ENCODE measurements at regions not wholly inside any gene's neighbourhood (a gene's known extent, or its start where the extent isn't known, plus 50 kb on each side); places are given as distances from the start of the nearest gene placed in this dataset.

DNA sequence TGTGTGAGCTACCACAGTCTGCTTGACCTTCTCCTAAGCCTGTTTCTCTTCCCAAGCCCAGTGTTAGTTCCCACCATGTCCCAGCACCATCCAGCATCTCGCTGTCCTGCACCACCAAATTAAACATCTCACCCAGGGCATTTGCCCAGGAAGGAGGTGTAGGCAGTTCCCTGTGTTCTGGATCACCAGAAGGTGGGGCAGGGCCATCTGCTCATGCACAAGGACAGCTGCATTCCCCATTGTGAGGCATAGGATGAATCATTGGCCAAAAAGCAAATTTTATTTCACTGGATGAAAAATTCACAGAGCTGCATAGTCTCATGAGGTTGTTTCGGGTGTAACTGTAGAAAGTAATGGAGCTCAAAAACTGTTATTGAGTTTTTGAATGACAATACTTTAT is 89.5 kb upstream of the GRIA1 start:
- no peak for DNase-seq

DNA sequence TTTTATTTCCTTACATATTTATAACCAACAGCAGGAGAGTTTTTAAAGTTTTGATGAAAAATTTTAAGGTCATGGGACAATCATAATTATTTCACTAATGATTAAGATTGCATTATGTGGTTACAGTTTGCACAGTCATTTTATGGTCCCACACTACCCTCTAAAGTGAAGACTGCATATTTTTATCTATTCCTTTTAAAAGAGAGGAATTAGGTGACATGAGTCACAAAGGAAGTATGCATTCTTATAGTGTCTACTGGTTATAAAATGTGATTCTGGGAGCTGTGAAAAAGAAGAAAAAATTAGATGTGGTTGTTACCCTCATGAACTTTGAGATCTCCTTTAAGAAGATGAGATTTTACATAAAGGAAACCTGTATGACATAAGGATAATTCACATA is 87.9 kb upstream of the GRIA1 start:
- no peak for DNase-seq

DNA sequence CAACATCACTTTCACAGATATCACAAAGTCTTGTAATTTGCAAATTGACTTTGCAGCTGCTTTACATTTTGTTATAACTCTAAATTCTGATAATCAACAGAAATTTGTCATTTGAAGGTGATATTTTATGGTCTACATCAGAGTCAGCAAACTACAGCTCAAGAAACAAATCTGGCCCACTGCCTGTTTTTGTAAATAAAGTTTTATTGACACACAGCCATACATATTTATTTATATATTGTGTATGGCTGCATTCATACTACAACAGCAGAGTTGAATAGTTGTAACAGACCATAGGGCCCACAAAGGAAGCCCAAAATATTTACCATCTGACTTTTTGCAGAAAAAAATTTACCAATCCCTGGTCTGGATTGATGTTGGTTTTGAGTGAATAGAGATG is 87.0 kb upstream of the GRIA1 start:
- DNase-seq, result no peak

DNA sequence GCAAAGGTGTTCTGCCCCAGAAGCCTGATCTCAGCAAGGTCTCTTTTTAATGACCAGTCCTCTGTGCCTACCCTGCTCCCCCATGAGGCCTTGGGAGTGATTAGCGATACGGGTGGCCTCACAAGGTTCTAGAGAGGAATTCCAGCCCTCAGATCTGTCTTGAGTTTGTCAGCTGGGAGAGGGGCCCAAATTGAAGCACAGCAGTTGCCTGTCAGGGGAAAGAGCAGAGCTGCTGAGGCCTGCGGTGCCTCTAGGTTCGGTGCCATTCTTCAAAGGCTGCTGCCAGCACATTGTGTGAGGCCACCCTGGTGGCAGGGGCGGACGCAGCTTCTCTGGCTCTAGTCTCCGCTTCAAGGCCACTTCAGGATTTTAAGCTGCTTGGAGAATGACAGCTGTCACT is 85.7 kb upstream of the GRIA1 start:
- no peak for DNase-seq

DNA sequence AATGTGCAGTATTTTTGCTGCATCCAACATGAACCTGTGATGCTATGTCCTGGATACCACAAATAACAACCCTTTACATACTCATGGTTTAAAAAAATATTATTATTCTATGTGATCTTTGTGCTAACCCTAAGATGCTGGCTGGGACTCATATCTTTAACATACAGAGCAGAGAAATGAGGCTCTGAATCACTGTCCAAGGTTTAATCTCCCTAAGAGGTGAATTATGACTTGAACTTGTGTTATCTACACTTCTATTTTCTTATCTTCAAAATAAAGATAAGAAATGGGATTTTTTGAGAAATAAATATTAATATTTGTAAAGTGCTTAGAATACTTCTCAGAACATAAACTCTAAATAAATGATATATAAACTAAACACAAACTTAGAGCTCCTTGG is 68.8 kb upstream of the GRIA1 start:
- DNase-seq, result no peak

DNA sequence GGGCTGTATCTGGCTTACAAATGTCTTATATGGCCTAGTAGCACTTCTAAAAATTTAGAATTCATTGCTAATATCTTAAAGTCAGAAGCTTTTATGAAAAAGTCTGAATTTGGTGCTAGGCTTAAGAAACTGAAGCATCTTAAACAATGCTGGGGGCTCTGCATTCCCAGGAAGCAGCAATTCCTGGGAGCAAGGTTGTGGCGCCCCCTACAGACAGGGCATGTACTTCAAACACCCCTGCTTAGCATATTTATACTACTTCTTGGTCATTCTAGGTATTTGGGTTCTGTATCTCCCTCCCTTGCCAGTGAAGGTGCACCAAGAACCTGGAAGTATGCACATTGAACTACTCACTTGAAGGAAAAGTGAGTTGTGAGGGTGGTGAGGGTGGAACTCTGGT is 64.6 kb upstream of the GRIA1 start:
- DNase-seq, result no peak

DNA sequence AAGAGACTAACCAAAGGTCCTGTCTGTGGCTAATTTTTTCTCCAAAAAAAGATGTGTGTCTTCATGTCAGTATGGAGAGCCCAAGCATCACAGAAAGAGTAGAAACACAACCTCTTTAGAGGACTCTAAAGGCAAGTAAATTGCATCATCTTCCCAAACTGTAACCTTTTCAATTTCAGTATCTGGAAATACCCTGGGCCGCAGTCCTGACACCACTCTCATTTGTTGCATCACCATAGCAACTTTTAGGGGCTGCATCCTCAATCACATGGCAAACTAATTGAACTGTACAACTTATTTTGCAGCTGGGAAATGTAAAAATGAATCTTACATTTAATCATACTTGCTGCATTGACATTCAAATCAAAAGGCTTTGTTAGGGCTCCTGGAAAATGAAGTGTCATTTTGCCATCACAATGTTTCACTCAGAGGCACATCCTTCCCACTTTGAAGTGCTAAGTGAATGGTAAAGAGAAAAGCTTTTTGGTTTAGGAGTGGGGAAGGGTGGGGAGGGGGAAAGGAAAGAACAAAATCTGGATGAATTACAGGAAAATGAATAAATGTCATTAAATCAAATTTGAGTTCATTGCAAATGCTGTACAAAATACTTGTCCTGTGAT is 60.6 kb upstream of the GRIA1 start:
- DNase-seq, result peak in 1 of 5 donors; percentile 16

DNA sequence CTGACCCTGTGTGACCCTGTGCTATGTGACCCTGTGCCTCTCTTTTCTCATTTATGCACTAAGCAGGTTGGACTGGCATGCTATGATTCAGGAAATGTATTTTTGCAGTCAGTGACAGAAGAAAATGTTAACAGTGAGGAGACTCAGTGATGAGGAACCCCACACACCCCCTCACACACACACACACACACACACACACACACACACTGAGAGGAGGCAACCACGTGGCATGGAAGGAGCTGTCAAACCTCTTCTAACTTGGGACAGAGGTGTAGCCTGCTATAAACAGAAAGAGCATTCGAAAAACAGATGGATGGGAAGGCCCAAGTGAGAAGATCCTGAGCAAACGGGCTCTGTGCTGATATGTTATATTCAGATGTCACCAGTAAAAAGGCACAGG is 57.9 kb upstream of the GRIA1 start:
- no peak for DNase-seq

DNA sequence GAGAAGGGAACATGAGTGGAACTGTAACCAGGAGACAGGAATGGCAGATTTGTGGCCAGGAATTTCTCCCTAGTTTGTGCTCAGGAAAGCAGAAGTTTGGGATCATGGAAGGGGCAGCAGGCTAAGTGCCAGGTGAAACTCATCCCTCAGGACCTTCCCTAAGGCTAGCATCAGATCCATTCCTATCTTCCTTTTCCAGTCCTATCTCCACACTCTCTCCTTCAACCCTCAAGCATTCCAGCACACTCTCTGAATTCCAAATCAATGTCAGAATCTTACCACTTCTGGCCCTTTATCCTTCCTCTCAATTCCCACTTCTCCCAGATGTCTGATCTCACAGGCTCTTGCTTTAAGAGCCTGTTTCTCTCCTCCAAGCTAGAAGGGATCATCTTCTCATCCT is 53.2 kb upstream of the GRIA1 start:
- DNase-seq, result no peak

DNA sequence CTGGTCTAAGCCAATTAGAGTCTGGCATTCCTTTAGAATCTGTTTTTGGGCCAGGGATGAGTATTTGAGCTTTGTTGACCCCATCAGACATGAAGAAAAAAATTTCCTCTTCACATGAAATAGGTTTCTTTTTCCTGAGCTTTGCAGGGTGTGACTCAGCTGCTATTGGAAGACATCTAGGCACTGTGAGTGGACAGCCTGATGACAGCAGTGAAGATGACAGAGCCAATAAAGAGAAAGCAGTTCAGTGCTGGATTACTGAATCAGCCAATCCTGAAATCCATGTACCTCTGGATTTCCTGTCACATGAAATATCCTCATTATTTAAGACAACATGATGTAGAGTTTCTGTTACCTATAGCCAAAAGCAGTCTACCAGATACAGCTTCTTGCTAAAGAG is 51.3 kb upstream of the GRIA1 start:
- DNase-seq, result no peak

Data from T-helper 1 cell (primary cell).